HG02973 (cell line): ENCODE measurements at regions not wholly inside any gene's neighbourhood (a gene's known extent, or its start where the extent isn't known, plus 50 kb on each side); places are given as distances from the start of the nearest gene placed in this dataset.
"Not testable (repeated sequence)": the region's sequence is repeated elsewhere in the genome, so short reads cannot be mapped to it uniquely, and the experiment has no call there.

Source experiments
- ATAC-seq: cut with Tn5 transposase; IDR thresholded peaks from one replicate; pipeline ENCODE4 v1.9.1; 2021; ENCODE audit warnings: moderate library complexity; ENCODE audit not compliant: unreplicated experiment

GRCh38 chr15:30755036-30755687 is 129.2 kb downstream of the ARHGAP11B start:
- not testable (repeated sequence) for ATAC-seq

GRCh38 chr15:30760633-30761032 is 134.7 kb downstream of the ARHGAP11B start:
- ATAC-seq, result not testable (repeated sequence)

GRCh38 chr15:30761365-30761764 is 135.4 kb downstream of the ARHGAP11B start:
- not testable (repeated sequence) for ATAC-seq

GRCh38 chr15:30769390-30770124 is 134.2 kb upstream of the FAN1 start:
- not testable (repeated sequence) for ATAC-seq

- ATAC-seq, result no peak
These were observed 133.0 kb upstream of the FAN1 start for GRCh38 chr15:30770759-30771158.

GRCh38 chr15:30783019-30783418 is 120.7 kb upstream of the FAN1 start:
- ATAC-seq, result no peak

- no peak for ATAC-seq
These were observed 115.1 kb upstream of the FAN1 start for GRCh38 chr15:30788595-30788994.

- ATAC-seq, result no peak
These were observed 112.2 kb upstream of the FAN1 start for GRCh38 chr15:30791239-30792175.

- ATAC-seq, result not testable (repeated sequence)
These were observed 110.9 kb upstream of the FAN1 start for GRCh38 chr15:30792843-30793242.

GRCh38 chr15:30794388-30794787 is 109.3 kb upstream of the FAN1 start:
- no peak for ATAC-seq

- not testable (repeated sequence) for ATAC-seq
These were observed 104.2 kb upstream of the FAN1 start for GRCh38 chr15:30799565-30799964.

GRCh38 chr15:30801140-30801895 is 102.4 kb upstream of the FAN1 start:
- ATAC-seq, result not testable (repeated sequence)

GRCh38 chr15:30802001-30802400 is 101.7 kb upstream of the FAN1 start:
- ATAC-seq, result not testable (repeated sequence)

- ATAC-seq, result not testable (repeated sequence)
These were observed 100.0 kb upstream of the FAN1 start for GRCh38 chr15:30803703-30804102.

- ATAC-seq, result no peak
These were observed 87.3 kb upstream of the FAN1 start for GRCh38 chr15:30816430-30816829.

- ATAC-seq, result not testable (repeated sequence)
These were observed 80.5 kb upstream of the FAN1 start for GRCh38 chr15:30823068-30823813.

GRCh38 chr15:30824518-30825195 is 79.1 kb upstream of the FAN1 start:
- no peak for ATAC-seq

GRCh38 chr15:30827625-30828303 is 76.0 kb upstream of the FAN1 start:
- no peak for ATAC-seq

GRCh38 chr15:30828304-30828639 is 75.4 kb upstream of the FAN1 start:
- not testable (repeated sequence) for ATAC-seq
